ENCODE measurements at regions not wholly inside any gene's neighbourhood (a gene's known extent, or its start where the extent isn't known, plus 50 kb on each side); places are given as distances from the start of the nearest gene placed in this dataset.
A peak's percentile ranks its signal among the peaks of the same experiment; 100 is the strongest.
"Not testable (repeated sequence)": the region's sequence is repeated elsewhere in the genome, so short reads cannot be mapped to it uniquely, and the experiment has no call there.

DNA sequence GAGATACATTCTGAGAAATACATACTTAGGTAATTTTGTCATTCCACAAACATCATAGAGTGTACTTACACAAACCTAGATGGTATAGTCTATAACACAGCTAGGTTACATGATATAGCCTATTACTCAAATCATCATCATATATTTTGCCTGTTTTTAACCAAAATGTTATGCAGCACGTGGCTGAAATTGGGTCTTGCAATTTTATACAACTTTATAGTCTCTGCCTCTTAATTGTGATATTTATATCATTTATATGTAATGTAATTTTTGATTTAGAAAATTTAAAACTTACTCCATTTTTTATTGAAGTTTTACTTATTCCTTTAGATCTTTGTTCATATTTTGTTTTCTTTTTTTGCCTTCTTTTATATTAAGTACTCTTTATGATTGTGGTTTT is 350.7 kb upstream of the DCN start:
- DNase-seq (ENCODE audit: low read depth), result no peak

DNA sequence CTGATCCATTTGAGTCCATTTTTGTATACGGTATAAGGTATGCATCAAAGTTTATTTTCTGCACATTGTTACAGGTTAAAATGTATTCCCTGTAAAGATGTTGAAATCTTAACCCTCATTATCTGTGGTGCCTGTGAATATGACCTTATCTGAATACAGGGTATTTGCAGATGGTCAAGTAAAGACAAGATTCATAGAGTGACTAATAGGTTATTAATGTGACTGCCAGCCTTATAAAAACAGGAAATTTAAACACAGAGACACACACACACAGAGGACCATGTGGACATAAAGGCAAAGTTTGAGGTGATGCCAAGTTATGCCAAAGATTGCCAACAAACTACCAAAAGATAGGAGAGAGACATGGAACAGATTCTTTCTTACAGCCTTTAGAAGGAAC is 347.2 kb upstream of the DCN start:
- peak; percentile 40 for DNase-seq (ENCODE audit: low read depth)

DNA sequence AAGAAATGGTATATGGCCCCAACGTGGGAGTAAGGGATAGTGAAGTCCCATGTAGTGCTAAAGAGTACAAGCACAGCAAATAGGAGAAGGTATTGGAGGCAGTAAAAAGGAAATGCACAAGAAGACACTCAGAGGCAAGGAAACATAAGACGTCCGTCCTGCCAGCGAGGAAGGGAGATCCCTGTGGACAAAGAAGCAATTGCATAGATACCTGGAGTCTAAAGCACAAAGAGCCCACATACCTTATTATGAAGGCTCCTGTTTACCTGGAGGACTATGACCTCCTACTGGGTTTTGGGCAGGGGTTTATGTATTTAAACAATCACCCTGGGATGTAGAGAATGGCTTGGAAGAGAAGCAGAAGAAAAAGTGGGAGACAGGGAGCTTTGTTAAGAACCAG is 341.2 kb upstream of the DCN start:
- DNase-seq (ENCODE audit: low read depth), result no peak

DNA sequence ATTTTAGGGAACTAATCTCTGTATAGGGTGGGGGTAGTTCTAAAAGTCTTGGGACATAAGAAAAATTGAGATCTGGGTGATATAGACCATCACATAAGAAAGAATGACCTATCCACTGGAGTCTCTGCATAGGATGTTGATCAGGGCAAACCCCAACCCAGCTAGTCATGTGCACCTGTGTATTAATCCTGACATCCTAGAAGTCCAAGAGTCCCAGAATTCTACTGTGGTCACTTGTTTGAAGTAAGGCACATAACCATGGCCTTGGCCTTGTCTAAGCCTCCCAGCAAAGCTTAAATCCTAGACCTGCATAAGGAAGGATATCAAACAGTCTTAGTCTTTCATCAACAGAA is 334.1 kb upstream of the DCN start:
- DNase-seq (ENCODE audit: low read depth), result no peak

DNA sequence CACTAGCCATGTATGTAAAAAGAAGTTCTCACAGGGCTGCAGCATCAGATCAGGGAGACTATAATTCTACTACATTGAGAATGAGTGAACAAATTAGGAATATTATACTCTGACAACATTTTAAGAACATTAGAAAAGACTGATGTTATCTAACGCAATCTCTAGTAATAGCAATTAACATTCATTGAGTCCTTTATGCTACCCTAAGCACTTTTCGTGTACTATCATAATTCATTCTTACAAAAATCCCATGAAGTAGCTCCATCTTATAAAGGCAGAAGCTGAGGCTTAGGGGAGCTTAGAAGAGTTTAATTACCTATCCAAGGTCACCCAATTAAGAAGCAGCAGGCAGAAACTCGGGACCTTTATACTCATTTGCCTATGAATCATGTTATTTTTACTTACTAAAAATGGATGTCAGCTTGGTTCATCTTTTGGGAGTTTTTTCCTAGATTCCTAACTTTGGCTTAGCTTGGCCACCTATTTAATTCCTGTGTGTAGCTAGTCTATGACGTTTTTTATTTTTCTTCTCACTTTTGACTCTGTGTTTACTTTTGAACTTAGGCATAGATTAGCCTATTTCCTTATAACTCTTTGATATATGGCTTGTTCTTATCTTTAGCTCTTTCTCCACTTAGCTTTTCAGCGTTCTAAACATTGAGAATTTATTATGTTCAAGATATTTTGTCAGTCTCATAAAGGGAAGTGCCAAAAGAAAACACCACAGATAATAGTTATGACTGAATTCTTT is 333.5 kb upstream of the DCN start:
- no peak for DNase-seq (ENCODE audit: low read depth)

DNA sequence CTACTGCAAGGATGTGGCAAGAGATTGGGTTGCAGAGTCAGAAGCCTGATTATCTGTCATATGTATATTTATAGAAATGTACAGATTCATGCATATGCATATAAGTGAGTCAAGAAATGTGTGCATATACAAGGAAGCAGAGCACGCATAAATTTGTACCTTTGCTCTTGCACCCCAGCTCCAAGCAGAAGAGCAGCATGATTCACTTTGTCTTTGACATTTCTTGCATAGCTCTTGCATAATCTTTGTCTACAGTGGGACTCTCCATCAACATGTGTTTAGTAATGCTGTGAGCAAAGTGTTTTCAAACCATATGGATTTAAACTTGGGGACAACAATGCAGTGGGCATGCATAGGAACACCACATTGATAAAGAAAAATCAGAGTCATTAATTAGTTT is 330.7 kb upstream of the DCN start:
- no peak for DNase-seq (ENCODE audit: low read depth)

DNA sequence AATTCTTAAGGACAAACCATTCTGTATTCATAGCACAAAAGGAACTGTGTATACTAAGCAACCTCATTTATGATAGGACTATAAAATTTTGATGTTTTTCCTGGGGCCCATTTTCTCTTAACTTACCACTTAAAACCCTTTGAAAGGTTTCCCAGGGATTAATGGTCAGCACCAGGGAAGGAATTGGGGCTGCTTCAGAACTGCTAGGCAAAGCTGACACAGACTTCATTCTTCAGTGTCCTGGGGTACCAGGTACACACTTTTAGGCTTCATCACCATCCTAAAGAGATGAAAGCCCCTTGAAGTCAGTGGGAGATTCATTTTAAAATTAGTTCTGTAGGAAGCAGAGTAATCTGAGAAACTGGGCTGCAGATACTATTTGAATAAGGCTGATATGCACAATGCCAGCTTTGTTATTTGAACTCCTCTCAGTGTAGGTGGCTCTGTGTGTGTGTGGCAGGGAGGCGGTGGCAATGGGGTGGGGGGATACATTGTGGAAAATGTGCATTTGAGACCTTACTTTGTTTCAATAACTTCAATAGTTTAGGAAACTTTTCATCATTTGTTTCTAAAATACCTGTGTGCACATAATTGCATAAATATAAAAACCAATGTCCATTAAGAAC is 329.3 kb upstream of the DCN start:
- no peak for DNase-seq (ENCODE audit: low read depth)

DNA sequence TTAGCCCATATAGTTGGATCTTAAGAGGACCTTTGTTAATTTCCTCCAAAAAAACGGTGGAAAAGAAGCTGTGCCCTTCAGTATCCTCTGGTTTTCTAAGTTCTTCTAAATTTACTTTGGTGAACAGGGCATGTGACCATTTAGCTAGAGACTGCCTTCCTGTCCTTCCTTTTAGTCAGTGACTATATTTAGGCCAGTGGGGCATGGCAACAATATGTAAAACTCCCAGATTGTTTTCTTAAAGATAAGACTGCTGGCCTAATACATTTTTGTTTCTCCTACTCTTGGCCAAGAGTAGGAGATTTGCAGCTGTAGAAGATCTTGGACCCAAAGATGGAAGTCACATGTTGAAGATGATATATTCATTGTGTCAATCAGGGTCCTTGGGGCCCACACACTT is 325.1 kb upstream of the DCN start:
- DNase-seq (ENCODE audit: low read depth), result no peak

DNA sequence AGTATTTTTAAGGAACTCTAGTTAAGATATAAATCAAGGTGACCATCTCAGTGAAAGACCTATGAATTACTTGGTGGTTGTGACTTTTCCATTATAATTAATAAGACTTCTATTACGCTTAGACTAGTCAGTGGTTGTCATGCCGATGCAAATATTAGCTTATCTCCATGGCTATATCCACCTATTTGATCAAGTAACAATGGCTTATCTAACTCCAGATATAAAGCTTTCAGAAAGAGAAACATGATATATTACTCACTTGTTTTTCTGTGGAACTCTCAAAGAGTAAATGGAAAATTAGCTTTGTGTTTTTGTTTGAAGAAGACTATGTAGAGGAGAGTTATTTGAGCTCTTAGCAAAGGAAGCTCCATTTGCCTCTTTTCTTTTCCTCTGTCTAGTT is 323.8 kb upstream of the DCN start:
- no peak for DNase-seq (ENCODE audit: low read depth)

DNA sequence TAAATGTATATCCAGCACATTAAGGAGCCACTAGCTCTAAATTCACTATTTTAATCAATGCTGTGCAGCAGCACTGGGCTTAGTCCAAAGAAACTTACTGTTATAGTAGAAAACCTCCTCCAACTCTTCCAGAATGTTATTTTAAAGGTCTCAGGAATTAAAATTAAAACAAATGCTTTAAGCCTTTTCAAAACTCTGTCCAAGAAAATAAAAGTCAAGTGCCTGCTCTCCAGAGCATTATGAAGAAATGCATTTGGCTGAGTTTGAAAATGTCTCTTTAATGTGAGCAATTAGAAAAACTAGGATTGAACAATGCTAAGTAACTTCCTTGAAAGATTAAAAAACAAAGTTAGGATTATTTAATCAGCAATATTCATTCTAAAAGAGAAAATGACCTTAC is 322.4 kb upstream of the DCN start:
- DNase-seq (ENCODE audit: low read depth), result no peak

DNA sequence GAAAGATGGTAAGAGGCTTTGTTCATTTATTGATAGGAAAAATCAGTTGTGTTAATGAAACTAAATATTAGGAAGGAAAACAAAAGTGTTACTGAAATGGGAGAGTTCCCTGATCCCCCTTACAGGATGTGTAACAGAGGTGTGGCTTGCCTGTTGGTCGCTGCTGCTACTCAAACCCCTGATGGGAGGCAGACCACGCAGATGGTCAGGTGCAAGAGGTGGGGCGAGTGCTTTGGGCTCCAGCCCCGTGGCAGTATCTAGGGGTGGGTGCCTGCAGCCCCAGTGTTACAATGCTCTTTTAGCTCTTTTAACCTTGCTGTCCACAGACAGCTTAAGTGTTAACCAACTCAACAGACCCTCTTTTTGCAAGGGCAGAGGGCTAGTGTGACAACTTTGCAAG is 319.6 kb upstream of the DCN start:
- no peak for DNase-seq (ENCODE audit: low read depth)

DNA sequence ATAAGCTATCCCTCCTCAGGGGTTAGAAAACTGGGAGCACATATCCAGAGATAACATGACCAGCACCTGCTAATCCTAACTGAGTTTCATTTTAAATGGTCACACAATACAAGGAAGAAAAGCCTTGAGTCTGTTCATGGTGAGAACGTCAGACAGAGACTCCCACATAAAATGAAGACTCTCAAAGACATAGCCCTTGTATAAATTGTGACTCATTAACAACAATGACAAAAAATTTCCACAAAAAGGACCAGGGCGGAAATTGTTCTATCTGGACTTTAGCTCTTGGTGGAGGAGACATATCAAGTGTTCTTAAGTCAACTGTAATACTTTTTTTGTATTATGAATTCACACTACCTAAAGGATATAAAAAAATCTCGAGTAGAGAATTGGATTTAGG is 313.7 kb upstream of the DCN start:
- no peak for DNase-seq (ENCODE audit: low read depth)

DNA sequence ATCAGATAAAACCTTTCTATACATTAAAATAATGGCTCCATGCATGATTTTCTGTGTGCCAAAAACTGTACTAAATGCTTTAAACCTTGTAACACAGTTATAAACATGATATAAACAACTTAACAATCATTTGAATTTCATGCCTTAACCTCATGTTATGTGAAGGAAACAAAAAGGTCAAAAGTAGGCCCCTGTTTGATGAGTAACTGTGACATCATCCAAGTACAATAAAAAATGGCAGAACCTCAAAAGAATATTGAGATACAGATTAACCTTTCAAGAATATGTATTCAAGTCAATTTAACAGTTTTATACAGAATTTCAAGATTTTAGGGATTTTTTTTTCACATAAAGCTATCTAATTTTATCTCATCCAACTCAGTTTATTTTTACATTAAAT is 310.7 kb upstream of the DCN start:
- DNase-seq (ENCODE audit: low read depth), result no peak

DNA sequence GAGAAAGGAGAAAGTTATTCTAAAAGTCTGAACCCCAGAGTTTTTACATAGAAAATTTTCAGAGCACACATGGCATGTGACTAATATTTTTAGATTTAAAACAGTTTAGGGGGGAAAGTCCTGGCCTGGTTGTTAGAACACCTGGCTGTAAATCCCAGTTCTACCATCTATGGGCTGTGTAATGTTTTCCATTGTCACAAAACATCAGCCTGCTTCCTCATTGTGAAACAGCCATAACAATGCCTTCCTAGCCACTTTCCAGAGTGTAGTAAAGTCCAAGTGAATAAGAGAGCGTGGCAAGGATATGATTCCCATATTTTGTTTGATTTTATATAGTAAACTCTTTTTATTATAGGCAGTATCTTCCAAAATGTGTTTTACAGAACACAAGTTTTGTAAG is 310.0 kb upstream of the DCN start:
- no peak for DNase-seq (ENCODE audit: low read depth)

DNA sequence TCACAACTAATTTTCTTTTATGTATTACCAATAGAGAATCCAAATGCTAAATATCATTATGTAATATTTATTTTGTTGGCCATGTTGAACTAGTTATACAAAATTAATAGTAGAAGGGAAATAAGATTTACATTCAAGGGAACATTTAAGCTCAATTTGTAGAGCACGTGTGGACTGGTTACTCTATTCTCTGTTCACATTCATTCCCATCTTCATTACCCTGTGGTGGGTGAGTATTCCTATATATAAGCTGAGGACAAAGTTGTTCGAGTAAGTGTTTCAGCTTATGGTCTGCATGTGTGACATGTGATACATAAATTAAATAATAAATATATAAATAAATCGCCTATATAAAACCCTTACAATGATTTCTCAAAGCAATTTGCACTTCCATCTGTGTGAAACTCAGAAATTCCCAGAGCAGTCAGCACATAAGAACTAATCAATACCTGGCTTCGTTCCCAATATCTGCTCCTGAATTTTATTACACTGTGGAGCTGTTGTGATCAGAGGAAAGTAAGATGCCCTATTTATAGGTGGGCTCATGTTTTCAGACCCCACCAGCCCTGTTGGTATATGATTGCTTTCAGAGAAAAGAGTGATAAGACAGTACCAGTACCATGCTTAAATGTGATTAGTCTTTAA is 308.2 kb upstream of the DCN start:
- DNase-seq (ENCODE audit: low read depth), result no peak

DNA sequence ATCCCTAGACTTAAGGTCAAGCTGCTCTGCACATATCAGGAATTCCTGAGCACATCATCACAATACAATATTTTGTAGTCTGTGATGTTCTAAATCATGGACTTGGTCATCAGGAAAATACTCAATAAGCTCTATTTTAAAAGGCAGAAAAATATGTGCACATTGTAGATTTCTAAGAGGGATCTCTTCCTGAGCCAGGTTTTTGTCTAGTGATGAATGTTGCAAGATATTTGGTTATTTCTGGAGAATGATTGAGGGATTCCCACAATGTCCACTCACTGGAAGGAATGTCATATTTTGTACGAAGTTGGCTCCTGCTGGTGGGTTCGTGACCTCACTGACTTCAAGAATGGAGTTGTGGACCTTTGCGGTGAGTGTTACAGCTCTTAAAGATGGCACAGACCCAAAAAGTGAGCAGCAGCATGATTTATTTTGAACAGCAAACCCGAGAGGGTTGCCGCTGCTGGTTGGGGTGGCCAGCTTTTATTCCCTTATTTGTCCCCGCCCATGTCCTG is 300.9 kb upstream of the DCN start:
- peak; percentile 19 for DNase-seq (ENCODE audit: low read depth)

DNA sequence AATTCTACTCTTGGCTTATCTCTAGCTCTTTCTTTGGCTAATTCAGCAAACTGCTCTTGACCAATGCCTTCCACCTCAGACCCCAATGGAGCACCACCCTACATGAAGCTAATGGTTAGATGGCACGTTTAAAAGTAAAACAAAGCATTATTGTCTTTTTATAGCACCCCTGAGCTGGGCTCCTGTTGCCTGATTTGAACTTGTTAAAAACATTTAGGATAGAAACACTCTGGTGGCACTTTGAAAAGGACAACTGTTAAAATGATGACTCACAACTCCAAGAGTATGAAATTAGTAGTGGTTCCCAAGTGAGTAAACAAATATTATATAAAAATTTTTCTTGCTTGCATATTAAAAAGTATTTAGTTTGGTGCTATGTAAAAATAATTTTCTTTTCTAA is 299.6 kb upstream of the DCN start:
- no peak for DNase-seq (ENCODE audit: low read depth)

DNA sequence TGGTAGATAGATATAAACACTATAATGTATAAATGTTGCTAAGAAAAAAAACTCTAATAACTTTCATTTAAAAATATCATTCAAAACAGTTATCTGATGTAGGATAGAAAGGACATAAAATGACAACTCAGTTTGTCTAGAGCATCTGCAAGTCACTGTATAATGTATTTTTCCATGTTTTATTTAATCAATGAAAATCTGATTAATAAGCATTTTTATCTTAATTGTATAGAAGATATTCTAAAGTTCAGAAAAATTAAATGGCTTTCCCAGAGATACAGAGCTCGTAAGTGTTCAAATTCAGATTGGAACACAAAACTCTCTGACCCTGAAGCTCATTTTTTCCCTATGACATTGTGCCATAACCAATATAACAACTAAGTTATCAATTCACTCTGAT is 295.9 kb upstream of the DCN start:
- no peak for DNase-seq (ENCODE audit: low read depth)

DNA sequence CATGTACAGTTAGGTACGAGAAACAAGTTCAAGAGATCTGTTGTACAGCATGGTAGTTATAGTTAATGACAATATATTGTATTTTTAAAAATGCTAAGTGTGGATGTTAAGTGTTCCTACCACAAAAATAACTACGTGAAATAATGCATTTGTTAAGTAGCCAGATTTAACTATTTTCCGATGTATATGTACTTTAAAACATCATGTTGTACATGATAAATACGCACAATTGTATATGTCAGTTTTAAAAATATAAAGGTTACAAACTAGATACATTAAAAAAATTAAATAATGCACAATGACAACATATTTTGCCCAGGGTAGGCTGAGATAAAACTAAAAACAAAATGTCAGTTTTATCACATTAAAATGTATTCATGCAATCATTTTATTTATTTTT is 285.1 kb upstream of the DCN start:
- DNase-seq (ENCODE audit: low read depth), result no peak

DNA sequence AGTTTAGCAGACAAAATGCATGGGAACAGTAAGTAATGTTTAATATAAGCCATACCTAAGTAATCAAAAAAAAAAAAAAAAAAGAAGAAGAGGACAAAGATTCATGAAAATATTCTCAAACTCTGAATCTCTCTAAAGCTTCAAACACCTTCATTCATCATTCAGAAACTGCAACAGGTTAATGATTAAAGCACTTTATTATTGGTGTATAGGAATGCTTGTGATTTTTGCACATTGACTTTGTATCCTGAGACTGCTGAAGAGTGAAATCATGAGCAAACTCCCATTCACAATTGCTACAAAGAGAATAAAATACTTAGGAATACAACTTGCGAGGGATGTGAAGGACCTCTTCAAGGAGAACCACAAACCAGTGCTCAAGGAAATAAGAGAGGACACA is 278.4 kb upstream of the DCN start:
- DNase-seq (ENCODE audit: low read depth), result no peak

DNA sequence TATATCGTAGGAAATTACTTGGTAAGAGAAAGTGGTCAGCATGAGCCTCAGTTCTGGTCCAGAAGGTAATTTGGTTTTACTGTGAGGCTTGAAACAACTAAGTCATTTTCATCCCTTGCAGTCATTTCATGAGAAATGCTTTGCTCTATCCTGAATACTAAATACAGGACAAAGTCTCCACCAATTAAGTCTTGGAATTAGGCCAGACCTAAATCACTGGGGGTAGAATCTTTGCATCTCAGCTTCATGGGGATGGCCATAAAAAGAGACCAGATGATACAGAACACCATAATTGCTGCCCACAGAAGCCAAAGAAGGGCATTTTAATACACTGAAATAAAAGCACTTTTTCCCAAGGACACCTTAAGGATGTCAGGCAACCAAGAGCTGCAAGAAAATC is 277.9 kb upstream of the DCN start:
- DNase-seq (ENCODE audit: low read depth), result no peak

DNA sequence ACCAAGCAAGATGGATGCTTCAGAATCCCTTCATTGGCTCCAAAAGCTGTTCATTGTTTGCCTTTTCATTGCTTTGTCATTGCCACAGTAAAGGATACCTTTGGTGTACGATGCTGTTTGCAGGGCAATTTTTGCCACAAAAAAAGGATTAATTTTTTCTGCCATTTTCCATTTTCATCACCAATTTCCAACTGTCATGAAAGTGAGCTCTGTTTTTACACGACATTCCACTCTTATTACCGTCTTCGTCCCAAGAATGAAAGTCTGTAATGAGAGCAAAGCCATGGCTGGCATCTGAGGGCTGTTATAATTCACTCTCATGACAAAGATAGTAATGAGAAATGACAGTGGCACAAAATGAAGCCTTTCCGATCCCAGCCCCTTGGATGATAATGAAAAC is 272.7 kb upstream of the DCN start:
- no peak for DNase-seq (ENCODE audit: low read depth)

DNA sequence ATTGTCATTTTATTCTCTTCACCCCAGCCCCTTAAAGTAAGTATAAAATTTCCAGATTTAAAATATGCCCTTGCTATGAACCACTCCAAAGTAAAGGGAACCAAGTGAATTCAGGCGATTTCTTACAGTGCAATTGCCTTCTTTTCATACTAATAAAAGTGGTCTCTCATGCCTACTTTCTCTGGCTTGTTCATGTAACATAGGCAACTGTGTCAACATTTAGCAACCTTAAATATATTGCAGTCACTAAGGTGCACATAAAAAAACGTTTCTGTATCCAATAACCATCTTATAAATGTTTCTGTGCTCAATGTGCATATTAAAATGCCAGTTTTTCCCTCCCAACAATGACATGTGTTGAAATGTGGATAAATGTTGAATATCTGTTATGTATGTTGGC is 271.6 kb upstream of the DCN start:
- no peak for DNase-seq (ENCODE audit: low read depth)

DNA sequence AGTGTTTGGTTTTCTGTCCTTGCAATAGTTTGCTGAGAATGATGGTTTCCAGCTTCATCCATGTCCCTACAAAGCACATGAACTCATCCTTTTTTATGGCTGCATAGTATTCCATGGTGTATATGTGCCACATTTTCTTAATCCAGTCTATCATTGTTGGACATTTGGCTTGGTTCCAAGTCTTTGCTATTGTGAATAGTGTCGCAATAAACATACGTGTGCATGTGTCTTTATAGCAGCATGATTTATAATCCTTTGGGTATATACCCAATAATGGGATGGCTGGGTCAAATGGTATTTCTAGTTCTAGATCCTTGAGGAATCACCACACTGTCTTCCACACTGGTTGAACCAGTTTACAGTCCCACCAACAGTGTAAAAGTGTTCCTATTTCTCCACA is 269.8 kb upstream of the DCN start:
- not testable (repeated sequence) for DNase-seq (ENCODE audit: low read depth)
